Mesendoderm (in vitro differentiated cells): ENCODE measurements at regions not wholly inside any gene's neighbourhood (a gene's known extent, or its start where the extent isn't known, plus 50 kb on each side); places are given as distances from the start of the nearest gene placed in this dataset.

Experiments used
- DNase-seq: peaks from one replicate; pipeline ENCODE4 v3.0.0; 2013
- H2AK5ac ChIP-seq: 2 replicates; pipeline ENCODE4 v1.6.1; 2013; ENCODE audit warnings: low read length, inconsistent platforms
- H2BK120ac ChIP-seq: 2 replicates; pipeline ENCODE4 v1.6.1; 2013; ENCODE audit warnings: low read depth, mild to moderate bottlenecking, low read length, moderate library complexity, mixed read lengths
- H2BK15ac ChIP-seq: replicated peaks from 2 replicates; pipeline ENCODE4 v1.6.1; 2013; ENCODE audit warnings: low read depth, mild to moderate bottlenecking, moderate library complexity
- H2BK5ac ChIP-seq: 2 replicates; pipeline ENCODE4 v1.6.1; 2013; ENCODE audit warnings: low read length, inconsistent platforms
- H3K18ac ChIP-seq: 2 replicates; pipeline ENCODE4 v1.6.1; 2013; ENCODE audit warnings: mild to moderate bottlenecking, low read length, mixed read lengths
- H3K23ac ChIP-seq: one replicate; pipeline ENCODE4 v1.6.1; 2013; ENCODE audit warnings: low read length
- H3K27ac ChIP-seq: 2 replicates; pipeline ENCODE4 v1.5.1; 2013; ENCODE audit warnings: low read depth, mild to moderate bottlenecking, inconsistent platforms, low read length, moderate library complexity
- H3K27me3 ChIP-seq: 2 replicates; pipeline ENCODE4 v1.6.1; 2013; ENCODE audit warnings: low read length, control low read depth, mild to moderate bottlenecking, inconsistent platforms; ENCODE audit not compliant: insufficient read depth, poor library complexity
- H3K36me3 ChIP-seq: 2 replicates; pipeline ENCODE4 v1.6.1; 2013; ENCODE audit warnings: low read length, inconsistent platforms; ENCODE audit not compliant: control insufficient read depth, insufficient read depth
- H3K4ac ChIP-seq: one replicate; pipeline ENCODE4 v1.6.1; 2013; ENCODE audit warnings: low read depth, mild to moderate bottlenecking, low read length, moderate library complexity
- H3K4me1 ChIP-seq: 2 replicates; pipeline ENCODE4 v1.6.1; 2013; ENCODE audit warnings: low read depth, low read length, inconsistent platforms; ENCODE audit not compliant: control insufficient read depth
- H3K4me2 ChIP-seq: 2 replicates; pipeline ENCODE4 v1.6.1; 2013; ENCODE audit warnings: low read length
- H3K4me3 ChIP-seq: 2 replicates; pipeline ENCODE4 v1.5.1; 2013; ENCODE audit warnings: mild to moderate bottlenecking, low read length
- H3K56ac ChIP-seq: one replicate; pipeline ENCODE4 v1.6.1; 2013; ENCODE audit warnings: low read length
- H3K79me1 ChIP-seq: 2 replicates; pipeline ENCODE4 v1.6.1; 2013; ENCODE audit warnings: low read length, inconsistent platforms
- H3K79me2 ChIP-seq: 2 replicates; pipeline ENCODE4 v1.6.1; 2013; ENCODE audit warnings: mild to moderate bottlenecking, low read length; ENCODE audit not compliant: control insufficient read depth, insufficient read depth
- H3K9ac ChIP-seq: 2 replicates; pipeline ENCODE4 v1.6.1; 2013; ENCODE audit warnings: low read length, inconsistent platforms
- H4K5ac ChIP-seq: one replicate; pipeline ENCODE4 v1.6.1; 2013; ENCODE audit warnings: low read length
- H4K8ac ChIP-seq: one replicate; pipeline ENCODE4 v1.6.1; 2013; ENCODE audit warnings: low read depth, mild to moderate bottlenecking, control low read depth, low read length, moderate library complexity
- WGBS: extraction: QIAGEN DNeasy Blood & Tissue Kit; methylation state at CpG from one replicate; pipeline ENCODE4 v1.1.7; 2013; ENCODE audit warnings: low lambda C conversion rate, missing lambda C conversion rate; ENCODE audit not compliant: insufficient coverage; ENCODE audit errors: extremely low coverage; 5-methylcytosine and 5-hydroxymethylcytosine counted together

DNA sequence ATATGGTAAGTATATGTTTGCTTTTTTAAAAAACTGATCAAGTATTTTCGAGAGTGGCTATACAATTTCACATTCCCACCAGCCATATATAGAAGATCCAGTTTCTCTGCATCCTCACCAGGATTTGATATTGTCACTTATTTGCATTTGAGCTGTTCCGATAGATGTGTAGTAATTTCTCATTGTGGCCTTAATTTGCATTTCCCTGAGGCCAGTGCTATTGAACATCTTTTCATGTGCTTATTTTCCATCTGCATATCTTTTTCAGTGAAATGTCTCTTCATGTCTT is 72.9 kb upstream of the VASH1 start:
- Histone ChIP-seq H3K4me2 (no peak overlapping the region), H3K4me3 (no peak overlapping the region), H3K9ac (no peak overlapping the region), H3K79me1 (no peaks in the 10 kb centered on the region), H3K36me3 (no peaks in the 10 kb centered on the region), H4K5ac (no peak overlapping the region), H3K4me1 (no peaks in the 10 kb centered on the region), H3K23ac (no peak overlapping the region), H4K8ac (no peak overlapping the region), H2AK5ac (no peak overlapping the region), H3K27me3 (no peaks in the 10 kb centered on the region), H3K79me2 (no peaks in the 10 kb centered on the region), H3K27ac (no peak overlapping the region), H3K56ac (no peak overlapping the region), H3K18ac (no peak overlapping the region), H2BK120ac (no peak overlapping the region), H2BK5ac (no peak overlapping the region), H2BK15ac (no peak overlapping the region), H3K4ac (no peak overlapping the region)
- WGBS: no CpG with 5 or more reads among the region's 2 CpGs
- DNase-seq: no peak

DNA sequence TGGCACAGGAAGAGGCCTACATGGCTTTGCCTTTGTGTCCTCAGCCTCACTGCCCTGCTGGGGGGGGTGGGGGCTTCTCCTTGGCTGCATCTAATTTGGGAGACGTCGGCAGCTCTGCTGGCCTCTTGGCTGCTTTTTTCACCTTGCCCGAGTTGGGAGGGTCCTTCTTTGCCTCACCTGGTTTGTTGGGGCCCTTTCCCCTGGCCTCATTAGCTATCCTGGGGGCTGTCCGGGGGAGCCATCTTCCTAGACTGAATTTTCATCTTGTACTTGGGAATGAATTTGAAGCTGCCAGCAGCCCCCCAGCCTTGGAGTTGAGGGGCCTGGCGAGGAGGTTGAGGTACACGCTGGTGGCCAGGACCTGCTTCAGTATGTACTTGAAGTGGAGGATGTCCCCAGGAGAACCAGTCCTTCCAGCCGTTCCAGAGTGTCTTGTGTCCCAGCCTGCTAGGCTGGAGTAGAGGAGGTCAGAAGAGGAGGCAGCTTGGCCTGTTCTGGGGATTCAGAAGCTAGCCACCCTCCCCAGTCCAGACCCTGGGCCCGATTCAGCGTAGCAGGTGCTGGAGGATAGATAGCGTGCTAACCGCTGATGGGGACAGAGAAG is 70.7 kb upstream of the VASH1 start:
- WGBS: no CpG with 5 or more reads among the region's 11 CpGs
- Histone ChIP-seq H3K23ac (no peak overlapping the region), H3K4me1 (peaks cover 4% of the 10 kb centered on the region), H3K4me2 (no peak overlapping the region), H3K4ac (no peak overlapping the region), H3K36me3 (no peaks in the 10 kb centered on the region), H3K27ac (no peak overlapping the region), H3K27me3 (no peaks in the 10 kb centered on the region), H2AK5ac (no peak overlapping the region), H2BK15ac (no peak overlapping the region), H3K9ac (no peak overlapping the region), H2BK5ac (no peak overlapping the region), H4K8ac (no peak overlapping the region), H2BK120ac (no peak overlapping the region), H3K4me3 (no peak overlapping the region), H3K79me1 (no peaks in the 10 kb centered on the region), H3K18ac (no peak overlapping the region), H4K5ac (no peak overlapping the region), H3K56ac (peak overlapping the region; percentile 34), H3K79me2 (no peaks in the 10 kb centered on the region)
- no peak for DNase-seq

DNA sequence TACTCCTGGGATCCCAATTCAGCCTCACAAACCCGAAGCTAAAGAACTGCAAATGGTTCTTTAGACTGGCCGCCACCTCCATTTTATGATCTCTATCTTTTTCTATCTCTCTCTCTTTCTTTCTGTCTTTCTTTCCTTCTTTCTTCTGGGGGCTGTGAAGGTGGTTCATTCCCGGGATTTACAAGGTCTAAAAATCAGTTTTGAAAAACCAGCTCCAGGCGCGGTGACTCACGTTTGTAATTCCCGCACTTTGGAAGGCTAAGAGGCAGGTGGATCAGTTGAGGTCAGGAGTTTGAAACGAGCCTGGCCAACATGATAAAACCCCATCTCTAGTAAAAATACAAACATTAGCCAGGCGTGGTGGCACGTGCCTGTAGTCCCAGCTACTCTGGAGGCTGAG is 67.2 kb upstream of the VASH1 start:
- Histone ChIP-seq H3K79me1 (no peaks in the 10 kb centered on the region), H3K4me1 (peaks cover 10% of the 10 kb centered on the region), H3K18ac (no peak overlapping the region), H3K27me3 (no peaks in the 10 kb centered on the region), H3K23ac (no peak overlapping the region), H3K4me3 (no peak overlapping the region), H3K56ac (no peak overlapping the region), H4K8ac (no peak overlapping the region), H3K9ac (no peak overlapping the region), H3K27ac (no peak overlapping the region), H2AK5ac (no peak overlapping the region), H2BK5ac (no peak overlapping the region), H2BK15ac (no peak overlapping the region), H3K79me2 (no peaks in the 10 kb centered on the region), H4K5ac (no peak overlapping the region), H3K4me2 (no peak overlapping the region), H3K4ac (no peak overlapping the region), H2BK120ac (no peak overlapping the region), H3K36me3 (no peaks in the 10 kb centered on the region)
- WGBS: no CpG with 5 or more reads among the region's 10 CpGs
- DNase-seq: no peak

DNA sequence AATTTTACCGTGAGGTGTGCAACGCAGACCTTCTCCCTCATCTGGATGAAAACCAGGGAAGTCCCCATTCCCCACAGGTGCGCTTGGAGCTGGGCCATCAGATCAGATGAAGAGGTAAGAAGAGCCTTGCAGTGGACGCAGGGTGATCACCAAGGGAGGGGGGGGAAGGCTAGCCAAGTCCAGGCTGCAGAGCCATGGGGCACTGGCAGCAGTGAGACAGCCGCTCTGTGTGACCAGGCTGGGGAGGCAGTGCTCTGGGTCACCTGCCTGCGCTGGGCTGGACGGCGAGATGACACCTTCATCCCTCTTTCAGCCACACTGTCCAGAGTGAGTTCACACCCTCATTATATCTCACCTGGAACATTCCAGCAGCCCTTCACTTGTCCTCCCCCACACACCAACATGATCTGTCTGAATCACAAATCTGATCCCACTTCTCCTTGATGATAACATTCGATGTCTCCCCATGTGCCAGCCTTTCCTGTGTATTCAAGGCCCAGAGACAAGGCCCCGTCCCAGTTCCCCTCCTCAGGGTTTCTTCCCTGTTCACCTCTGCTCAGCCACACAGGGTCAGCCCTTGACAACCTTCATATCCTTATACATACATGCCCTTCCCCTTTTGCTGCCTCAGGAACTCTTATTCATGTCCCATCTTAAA is 65.9 kb upstream of the VASH1 start:
- no peak overlapping the region for H4K5ac ChIP-seq
- H3K9ac ChIP-seq: no peak overlapping the region
- no peaks in the 10 kb centered on the region for H3K79me2 ChIP-seq
- no peak overlapping the region for H3K4me3 ChIP-seq
- H3K27me3 ChIP-seq: no peaks in the 10 kb centered on the region
- no peak overlapping the region for H2AK5ac ChIP-seq
- peaks cover 10% of the 10 kb centered on the region for H3K4me1 ChIP-seq
- H3K36me3 ChIP-seq: no peaks in the 10 kb centered on the region
- H3K18ac ChIP-seq: no peak overlapping the region
- H2BK15ac ChIP-seq: no peak overlapping the region
- H3K56ac ChIP-seq: peak overlapping the region; percentile 75
- no peak overlapping the region for H3K23ac ChIP-seq
- H3K4ac ChIP-seq: no peak overlapping the region
- WGBS: no CpG with 5 or more reads among the region's 10 CpGs
- H4K8ac ChIP-seq: no peak overlapping the region
- peak; percentile 96 for DNase-seq
- H3K79me1 ChIP-seq: no peaks in the 10 kb centered on the region
- peak overlapping the region; percentile 76 for H2BK5ac ChIP-seq
- H2BK120ac ChIP-seq: no peak overlapping the region
- no peak overlapping the region for H3K4me2 ChIP-seq
- peak overlapping the region; percentile 33 for H3K27ac ChIP-seq

DNA sequence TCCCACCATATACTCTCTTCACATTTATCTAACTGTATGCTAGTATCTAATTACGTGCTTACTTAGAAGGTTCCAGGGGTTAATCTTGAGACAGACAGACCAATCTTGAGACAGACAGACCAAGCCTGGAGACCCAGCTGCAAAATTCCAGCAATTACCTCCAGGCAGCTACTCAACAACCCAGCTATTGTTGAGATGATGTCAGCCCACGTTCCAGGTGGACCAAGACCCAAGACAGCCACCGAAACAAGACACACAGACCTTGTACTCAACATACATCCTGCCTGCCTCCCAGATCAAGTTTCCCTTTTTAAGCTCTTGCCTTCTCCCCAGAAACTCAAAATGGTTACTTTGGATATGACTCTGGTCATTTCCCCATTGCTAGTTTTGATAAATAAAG is 64.9 kb upstream of the VASH1 start:
- Histone ChIP-seq H2BK15ac (no peak overlapping the region), H2BK5ac (peak overlapping the region; percentile 68)
- WGBS: 100% methylated on average over 1 of the region's 3 CpGs

DNA sequence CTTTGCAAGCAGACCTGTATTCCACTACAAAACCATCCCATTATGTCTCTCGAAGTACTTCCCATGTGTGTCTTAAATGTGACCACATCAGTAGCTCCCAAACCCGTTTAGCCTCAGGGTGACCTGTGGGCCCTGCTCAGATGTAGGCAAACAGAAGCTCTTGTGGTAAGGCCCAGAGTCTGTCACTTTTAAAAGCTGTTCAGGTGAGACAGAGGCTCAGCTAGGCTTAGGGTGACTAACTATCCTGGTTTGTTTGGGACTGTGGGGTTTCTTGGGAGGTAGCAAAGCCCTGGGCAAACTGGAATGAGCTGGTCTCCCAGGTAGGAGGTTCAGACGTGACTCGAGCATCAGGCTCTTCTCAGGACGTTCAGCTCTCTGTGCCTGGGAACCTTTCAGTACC is 64.5 kb upstream of the VASH1 start:
- H3K79me1 ChIP-seq: no peaks in the 10 kb centered on the region
- H2AK5ac ChIP-seq: no peak overlapping the region
- H3K27ac ChIP-seq: no peak overlapping the region
- H3K4me2 ChIP-seq: no peak overlapping the region
- no peak for DNase-seq
- H4K8ac ChIP-seq: no peak overlapping the region
- H2BK15ac ChIP-seq: no peak overlapping the region
- no peak overlapping the region for H3K23ac ChIP-seq
- H4K5ac ChIP-seq: peak overlapping the region; percentile 5
- no peak overlapping the region for H3K4ac ChIP-seq
- H3K79me2 ChIP-seq: no peaks in the 10 kb centered on the region
- no peak overlapping the region for H2BK5ac ChIP-seq
- H3K27me3 ChIP-seq: no peaks in the 10 kb centered on the region
- H3K56ac ChIP-seq: peak overlapping the region; percentile 63
- peaks cover 10% of the 10 kb centered on the region for H3K4me1 ChIP-seq
- no peak overlapping the region for H2BK120ac ChIP-seq
- no CpG with 5 or more reads among the region's 5 CpGs for WGBS
- no peak overlapping the region for H3K9ac ChIP-seq
- no peak overlapping the region for H3K18ac ChIP-seq
- no peak overlapping the region for H3K4me3 ChIP-seq
- H3K36me3 ChIP-seq: no peaks in the 10 kb centered on the region

More for the DNA sequence above, 64.9 kb upstream of the VASH1 start:
- H4K8ac ChIP-seq: no peak overlapping the region
- H3K4me1 ChIP-seq: peaks cover 10% of the 10 kb centered on the region
- H3K23ac ChIP-seq: no peak overlapping the region
- DNase-seq: peak; percentile 42
- no peak overlapping the region for H3K18ac ChIP-seq
- no peak overlapping the region for H3K4ac ChIP-seq
- no peaks in the 10 kb centered on the region for H3K27me3 ChIP-seq
- no peak overlapping the region for H3K4me2 ChIP-seq
- H3K4me3 ChIP-seq: no peak overlapping the region
- no peak overlapping the region for H3K9ac ChIP-seq
- H2AK5ac ChIP-seq: no peak overlapping the region
- no peaks in the 10 kb centered on the region for H3K79me1 ChIP-seq
- no peaks in the 10 kb centered on the region for H3K79me2 ChIP-seq
- H3K27ac ChIP-seq: no peak overlapping the region
- no peaks in the 10 kb centered on the region for H3K36me3 ChIP-seq
- no peak overlapping the region for H4K5ac ChIP-seq
- no peak overlapping the region for H2BK120ac ChIP-seq
- peak overlapping the region; percentile 60 for H3K56ac ChIP-seq
